ENCODE measurements at regions not wholly inside any gene's neighbourhood (a gene's known extent, or its start where the extent isn't known, plus 50 kb on each side); places are given as distances from the start of the nearest gene placed in this dataset.
"Not testable (repeated sequence)": the region's sequence is repeated elsewhere in the genome, so short reads cannot be mapped to it uniquely, and the experiment has no call there.

DNA sequence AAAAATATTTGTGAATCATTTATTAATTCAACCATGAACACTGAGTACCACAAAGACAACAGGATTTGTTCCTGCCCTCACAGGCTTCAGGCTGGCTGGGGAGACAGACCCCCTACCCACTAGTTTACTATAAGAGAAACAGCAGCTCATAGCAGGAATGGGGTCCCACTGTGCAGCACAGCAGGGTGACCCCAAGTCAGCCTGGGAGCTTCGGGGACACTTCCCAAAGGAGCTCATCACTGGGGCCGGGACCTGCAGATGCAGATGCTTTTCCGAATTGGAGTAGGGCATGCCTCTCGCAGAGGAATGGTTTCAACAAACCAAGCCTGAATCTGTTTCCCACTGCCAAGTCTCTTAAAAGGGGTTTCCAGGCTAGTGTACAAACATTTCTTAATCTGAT is 176.2 kb upstream of the PWP1 start:
- DNase-seq: no peak

DNA sequence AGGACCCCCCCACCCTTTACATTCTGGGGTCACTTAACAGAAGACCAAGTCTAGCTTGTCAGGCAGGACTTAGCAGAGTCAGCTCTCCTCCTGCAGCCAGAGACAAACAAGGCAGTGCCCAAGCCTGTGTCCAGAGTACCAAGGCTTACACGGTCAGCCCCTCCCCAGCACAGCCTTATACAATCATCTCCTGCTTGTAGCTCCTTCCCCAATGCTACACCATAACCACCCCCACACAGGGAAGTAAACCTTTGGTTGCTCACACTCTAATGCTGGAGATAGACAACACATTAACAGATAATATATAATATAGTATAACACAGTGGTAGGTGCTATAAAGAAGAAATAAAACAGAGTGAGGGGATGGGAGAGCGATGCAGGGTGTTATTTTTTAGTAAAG is 175.4 kb upstream of the PWP1 start:
- no peak for DNase-seq

DNA sequence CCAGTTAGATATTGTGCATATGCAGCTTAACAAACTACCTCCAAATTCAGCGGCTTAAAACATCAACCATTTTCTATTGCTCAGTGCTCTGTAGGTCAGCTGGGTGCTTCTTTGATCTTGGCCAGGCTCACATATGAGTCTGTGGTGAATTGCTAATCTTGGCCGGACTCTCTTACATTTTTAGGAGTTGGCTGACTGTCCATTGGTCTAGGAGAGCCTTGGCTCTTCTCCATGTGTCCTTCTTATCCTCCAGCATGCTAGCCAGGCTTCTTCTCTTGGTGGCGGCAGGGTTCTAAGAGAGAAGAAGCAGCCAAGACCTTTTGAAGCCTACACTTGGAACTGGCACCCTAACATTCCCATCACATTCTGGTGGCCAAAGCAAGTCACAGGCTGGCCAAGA is 174.3 kb upstream of the PWP1 start:
- peak; percentile 14 for DNase-seq

DNA sequence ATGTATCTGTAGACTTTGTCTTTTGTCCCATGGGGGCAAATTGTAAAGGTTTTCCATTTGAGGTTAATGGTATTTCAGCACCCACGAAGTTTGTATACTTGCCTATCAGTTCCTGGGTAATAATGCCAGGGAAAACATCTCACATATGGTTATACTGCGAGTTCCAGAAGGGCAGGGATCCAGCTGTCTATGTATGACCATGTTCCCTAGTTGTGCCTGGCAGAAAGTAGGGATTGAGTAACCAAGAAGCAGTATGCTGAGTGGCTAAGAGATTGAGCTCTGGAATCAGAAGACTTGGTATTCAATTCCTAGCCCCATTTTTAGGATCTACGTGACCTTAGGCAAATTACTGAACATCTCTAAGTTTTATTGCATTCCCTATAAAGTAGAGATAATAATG is 173.2 kb upstream of the PWP1 start:
- DNase-seq: peak; percentile 9

DNA sequence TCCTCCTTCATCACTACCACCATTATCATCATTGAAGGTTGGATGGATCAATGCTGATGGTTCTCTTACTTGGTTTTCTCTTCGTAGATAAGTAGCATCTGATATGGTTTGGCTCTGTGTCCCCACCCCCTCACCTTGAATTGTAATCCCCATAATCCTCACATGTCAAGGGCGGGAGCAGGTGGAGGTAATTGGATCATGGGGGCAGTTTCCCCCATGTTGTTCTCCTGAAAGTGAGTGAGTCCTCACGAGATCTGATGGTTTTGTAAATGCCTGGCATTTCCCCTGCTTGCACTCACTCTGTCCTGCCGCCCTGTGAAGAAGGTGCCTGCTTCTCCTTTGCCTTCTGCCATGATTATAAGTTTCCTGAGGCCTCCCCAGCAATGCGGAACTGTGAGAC is 172.4 kb upstream of the PWP1 start:
- no peak for DNase-seq

DNA sequence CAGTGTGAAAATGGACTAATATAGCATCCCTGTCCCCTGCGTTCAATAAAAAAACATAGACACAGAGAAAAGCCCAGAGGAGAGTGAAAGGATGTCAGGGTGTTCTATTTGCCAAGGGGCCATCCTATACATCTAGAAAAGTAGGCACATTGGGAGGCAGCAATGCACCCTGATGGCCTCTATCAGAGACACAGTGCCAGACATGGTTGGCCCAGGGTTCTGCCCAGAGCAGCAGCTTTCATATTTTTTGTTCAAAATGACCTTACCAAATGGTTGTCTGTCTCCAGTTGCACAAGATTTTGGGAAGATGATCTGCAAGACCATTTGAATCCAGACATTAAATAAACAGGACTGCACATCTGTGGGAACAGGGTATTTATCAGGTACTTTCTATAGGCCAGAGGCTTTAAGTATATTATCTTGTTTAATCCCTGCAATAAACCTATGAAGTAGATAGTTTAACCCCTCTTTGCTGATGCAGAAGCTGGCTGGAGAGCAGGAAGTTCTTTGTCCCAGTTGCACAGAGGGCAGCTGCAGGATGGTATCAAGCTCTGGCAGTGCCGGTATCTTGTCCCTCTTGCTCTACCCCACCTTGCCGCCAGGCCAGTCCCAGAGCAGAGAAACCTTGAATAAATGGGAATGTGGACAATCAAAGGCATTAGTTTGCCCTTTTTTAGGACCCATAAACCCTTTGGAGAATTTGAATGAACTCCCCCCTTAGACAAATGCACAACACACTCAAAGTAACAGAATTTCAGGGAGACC is 171.8 kb upstream of the PWP1 start:
- no peak for DNase-seq

DNA sequence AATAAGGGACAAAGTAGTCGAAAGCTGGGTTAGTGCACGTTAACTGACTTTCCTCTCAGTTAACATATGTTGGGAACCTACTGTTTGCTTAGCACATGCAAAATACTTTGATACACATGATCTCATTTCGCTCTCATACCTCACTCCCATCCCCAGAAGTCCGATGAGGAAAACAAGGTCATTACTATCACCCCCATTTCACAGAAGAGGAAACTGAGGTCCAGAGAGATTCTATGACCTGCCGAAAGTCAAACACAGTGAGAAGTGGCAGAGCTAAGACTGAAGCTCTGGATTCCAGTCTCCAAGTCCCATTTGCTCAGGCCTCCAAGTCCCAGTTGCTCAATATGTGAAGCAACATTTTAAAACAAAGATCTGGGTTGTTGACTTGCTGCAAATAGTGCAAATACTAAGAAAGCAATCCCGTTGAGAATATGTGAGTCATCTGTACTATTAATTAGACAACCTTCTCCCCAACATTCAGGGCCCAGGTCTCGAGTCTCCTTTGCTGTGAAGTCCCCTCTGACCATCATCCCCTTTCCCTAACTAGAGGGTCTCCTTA is 170.6 kb upstream of the PWP1 start:
- DNase-seq: peak; percentile 71

DNA sequence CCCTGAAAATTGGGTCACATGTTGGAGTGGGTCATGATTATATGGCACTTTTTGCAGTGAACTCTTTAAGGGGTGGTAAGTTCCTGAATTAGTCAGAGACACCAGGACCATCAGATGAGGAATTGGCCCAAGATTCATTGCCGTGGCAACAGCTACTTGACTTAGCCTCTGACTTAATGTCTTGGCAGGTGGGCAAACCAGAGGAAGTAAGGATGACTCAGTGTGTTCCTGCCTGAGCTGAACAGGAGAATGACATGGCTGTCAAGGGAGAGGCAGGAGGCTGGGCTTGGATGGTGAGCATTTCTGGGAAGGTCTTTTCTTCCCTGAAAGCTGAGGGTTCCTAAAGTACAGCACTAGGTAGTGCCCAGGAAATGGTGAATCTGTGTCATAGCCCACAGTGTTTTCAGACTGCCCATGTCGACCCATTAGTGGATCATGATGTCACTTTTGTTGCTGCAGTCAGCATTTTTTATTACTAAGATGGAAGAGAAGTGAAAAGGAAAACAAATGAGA is 170.1 kb upstream of the PWP1 start:
- peak; percentile 95 for DNase-seq

DNA sequence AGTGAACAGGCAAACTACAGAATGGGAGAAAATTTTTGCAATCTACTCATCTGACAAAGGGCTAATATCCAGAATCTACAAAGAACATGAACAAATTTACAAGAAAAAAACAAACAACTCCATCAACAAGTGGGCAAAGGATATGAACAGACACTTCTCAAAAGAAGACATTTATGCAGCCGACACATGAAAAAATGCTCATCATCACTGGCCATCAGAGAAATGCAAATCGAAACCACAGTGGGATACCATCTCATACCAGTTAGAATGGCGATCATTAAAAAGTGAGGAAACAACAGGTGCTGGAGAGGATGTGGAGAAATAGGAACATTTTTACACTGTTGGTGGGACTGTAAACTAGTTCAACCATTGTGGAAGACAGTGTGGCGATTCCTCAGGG is 167.8 kb upstream of the PWP1 start:
- not testable (repeated sequence) for DNase-seq

DNA sequence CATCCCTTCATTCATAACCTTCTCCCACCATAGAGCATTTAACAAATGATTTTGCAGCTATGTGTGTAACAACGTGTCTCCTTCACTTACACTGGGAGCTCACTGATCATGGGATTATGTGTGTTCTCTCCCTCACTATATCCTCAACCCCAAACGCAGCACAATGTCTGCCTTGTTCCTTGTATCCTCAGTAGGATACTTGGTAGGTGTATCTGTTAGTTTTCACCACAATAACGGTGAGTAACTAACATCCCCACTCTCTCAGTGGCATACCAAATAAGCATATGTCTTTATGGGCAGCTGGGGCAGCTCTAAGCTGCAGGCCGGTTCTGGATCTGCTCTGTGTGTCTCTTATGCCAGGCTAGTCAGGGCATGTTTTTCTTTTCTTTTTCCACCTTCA is 166.7 kb upstream of the PWP1 start:
- no peak for DNase-seq

DNA sequence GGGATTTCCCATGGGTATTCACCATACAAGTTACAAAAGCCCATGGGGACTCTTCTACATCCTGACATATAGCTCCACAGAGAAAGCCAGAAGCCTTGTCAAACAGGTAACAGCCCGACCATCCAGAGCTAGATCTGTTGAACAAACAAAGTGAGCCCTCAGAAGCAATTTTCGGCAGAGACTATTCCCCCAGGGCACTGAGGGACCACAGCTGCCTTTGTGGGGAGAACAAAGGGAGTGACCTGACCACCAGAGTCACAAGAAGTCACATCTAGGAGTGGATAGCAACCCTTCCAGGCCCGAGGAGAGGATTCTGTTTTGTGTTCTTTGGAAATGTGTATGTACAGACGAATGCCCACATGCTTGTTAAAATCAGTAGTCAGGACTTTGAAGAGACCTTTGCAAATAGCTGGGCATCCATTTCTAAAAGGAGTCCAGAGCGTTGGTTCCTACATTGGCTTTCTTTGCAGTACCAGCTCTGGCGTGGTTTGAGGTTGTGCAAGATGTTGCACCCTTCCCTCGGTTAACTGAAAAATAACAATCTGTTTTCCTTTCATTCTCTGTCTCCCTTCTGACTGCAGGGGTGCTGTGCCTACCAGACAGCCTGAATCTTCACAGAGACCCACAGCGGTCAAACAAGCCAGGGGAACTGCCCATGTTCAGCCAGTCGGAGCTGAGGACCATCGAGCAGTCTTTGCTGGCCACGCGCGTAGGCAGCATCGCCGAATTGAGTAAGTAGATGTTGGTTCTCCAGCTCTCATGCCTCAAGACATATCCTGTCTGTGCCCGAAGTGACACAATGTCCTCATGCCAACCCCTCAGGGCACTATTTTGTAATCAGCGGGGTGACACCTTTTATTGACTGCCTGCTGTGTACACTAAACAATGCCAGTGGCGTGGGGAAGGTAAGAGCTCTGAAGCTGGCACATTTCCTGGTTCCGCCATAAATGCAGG is 165.4 kb upstream of the PWP1 start:
- no peak for DNase-seq

DNA sequence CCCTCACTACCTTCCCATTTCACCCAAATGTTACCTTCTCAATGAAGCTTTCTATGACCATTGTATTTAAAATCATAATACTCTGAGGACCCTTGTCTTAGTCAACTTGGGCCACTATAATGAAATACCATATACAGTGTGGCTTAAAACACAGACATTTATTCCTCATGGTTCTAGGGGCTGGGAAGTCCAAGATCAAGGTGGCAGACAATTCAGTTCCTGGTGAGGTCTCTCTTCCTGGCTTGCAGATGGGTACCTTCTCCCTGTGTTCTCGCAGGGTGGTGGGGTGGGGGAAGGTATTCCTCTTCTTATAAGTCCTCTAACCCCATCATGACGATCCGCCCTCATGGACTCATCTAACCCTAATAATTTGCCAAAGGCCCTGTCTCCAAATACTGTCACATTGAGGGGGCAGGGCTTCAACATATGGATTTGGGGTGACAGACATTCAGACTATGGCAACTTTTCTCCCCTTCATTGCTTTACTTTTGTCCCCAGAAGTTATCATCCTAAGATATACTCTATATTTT is 163.7 kb upstream of the PWP1 start:
- DNase-seq: no peak

DNA sequence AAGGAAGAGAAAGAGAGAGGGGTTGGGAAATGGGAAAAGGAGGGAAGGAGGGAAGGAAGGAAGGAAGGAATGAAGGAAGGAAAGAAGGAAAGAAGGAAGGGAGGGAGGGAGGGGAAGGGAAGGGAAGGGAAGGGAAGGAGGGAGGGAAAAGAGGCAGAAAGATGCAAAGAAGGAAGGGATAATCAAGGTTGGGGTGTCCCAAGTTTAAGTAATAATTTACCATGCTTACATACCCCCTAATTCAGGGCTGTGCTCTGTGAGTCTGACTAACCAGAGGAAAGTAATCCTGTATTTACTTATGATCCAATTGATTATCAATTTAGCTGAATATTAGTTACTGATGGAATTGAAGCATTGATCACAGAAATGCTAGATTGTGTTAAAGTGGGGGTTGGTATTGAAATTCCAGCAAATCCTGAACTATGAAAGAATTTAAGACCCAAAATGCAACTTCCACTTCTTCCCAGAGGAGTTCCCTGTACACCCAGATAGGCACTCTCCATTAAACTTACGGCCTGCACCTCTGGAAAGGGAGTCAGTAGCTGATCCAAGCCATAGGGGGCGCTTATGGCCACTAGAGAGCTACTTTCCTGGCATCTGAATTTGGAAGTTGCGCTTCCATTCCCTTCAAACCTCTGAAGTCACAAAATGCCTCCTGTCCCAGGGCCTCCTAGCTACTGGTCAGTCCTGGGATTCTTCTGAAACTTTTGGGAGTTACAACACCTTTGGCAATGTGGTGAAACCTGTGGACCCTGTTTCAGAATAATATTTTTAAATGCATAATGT is 162.7 kb upstream of the PWP1 start:
- DNase-seq: no peak

DNA sequence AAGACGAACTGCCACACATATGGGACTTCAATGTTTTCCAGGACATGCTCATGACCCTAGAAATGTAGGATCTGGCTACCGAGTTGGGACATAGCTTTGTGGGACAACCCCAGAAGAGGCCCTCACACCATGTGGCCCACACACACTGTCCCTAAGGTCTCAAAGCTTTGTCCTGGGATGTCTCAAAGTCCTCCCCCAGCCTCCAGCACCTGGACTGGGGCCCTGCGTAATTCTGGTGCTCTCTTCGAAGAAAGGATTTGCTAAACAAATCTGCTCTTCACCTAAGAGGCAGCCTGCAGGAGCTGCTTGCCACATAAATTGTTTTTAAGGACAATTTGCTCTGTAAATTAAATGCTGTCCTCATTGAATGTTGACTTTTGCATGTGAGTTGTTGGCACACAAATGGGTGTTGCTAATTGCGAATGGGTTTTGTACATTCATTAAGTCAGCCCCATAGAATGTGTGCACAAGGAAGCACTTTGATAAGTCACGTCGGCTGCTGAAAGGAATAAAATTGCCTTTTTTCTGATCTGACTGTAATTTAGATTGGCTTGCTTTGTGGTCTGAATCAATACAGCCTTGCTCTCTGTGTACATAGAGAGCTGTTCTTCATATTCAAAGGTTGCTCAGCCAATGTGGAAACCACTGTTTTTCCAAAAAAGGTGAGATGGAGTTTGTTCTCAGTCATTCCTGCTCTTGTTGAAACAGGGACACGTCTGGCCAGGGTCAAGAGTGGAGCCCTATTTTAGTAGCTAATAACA is 161.6 kb upstream of the PWP1 start:
- DNase-seq: no peak

DNA sequence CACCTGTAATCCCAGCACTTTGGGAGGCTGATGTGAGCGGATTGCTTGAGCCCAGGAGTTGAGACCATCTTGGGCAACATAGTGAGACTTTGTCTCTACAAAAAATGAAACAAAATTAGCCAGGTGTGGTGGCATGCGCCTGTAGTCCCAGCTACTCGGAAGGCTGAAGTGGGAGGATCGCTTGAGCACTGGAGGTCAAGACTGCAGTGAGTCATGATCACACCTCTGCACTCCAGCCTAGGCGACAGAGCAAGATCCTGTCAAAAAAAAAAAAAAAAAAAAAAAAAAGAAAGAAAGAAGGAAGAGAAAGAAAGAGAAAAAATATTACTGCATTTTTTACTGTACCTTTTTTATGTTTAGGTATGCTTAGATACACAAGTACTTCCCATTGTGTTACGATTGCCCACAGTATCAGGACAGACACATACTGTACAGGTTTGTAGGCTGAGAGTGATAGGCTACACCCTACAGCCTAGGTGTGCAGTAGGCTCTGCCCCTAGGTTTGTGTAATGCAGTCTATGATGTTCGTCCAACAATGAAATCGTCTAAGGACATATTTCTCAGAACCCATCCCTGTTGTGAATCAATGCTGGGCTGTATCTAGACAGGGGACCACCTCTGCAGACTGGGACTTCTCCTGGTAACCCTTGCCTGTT is 160.4 kb upstream of the PWP1 start:
- no peak for DNase-seq

DNA sequence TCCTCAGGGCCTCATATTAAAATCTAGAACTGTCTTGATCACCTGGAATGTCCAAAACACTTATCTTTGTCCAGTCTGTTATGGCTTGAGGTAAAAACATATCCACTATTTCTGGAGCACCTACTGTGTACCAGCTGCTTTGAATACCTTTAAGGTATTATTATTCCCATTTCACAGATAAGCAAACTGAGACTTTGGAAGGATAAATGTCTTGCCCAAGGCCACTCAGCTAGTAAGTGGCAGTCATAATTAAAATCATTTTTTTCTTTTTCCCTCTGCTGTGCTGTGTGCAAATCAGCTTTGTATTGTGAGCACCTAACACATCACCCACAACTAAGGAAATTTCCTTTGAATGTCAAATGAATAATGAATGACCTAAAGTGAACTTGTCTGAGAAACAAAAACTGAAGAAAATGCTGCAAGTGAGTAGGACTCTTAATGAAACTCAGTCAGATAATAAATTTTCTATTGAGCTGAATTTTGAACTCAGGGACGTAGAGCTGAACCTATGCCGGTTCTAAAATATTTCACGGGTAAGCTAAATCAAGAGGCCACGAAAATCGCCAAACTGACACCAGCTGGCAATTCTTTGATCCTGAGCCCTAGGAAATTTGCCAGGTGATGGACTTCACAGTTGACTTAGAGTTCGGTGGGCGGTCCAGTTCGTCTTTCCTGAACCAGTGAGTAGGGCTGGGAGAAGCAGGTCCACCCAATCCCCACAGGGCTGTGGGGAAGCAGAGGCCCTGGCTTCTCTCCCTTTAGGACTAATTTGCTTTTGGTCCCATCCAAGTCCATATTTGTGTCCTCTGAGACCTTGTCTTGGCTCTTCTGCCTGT is 159.7 kb upstream of the PWP1 start:
- no peak for DNase-seq

DNA sequence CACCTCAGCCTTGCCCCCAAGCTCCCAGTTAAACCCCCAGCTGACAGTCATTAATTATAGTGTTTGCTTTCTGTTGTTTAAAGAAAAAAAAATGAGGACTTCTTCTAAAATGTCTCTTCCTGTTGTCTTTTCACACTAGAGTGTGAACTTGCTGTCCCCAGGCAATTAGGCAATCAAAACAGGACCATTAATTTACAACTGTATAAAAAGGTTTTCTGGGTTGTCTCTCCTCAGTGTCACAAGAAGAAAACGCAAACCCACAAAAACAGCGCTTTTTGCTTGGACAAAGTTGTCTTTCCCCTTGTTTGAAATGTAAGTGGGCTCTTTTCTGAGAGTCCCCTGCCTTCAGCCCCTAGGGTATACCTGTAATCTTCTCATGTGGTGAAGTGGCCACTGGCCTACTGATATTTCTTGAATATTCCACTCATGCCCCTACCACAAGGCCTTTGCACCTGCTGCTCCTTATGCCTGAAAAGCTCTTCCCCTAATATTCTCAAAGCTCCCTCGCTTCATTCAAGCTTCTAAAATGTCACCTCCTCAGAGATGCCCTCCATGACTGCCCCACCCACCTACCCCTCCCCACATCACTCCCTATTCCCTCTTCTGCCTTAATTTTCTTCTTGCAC is 158.9 kb upstream of the PWP1 start:
- DNase-seq: no peak

DNA sequence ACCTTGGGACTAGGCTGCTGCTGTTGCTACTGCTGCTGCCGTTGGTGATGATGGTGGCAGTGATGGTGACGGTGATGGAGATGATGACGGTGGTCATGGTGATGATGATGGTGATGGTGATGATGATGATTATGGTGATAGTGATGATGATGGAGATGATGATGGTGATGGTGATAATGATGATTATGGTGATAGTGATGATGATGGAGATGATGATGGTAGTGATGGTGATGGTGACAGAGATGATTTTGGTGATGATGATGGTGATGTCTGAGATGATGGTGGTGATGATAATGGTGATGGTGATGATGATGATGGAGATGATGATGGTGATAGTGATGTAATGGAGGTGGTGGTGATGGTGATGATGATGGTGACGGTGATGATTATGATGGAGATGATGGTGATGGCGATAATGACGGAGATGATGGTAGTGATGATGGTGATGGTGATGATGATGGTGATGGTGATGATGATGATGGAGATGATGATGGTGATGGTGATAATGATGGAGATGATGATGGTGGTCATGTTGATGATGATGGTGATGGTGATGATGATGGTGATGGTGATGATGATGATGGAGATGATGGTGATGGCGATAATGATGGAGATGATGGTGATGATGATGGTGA is 156.8 kb upstream of the PWP1 start:
- no peak for DNase-seq

DNA sequence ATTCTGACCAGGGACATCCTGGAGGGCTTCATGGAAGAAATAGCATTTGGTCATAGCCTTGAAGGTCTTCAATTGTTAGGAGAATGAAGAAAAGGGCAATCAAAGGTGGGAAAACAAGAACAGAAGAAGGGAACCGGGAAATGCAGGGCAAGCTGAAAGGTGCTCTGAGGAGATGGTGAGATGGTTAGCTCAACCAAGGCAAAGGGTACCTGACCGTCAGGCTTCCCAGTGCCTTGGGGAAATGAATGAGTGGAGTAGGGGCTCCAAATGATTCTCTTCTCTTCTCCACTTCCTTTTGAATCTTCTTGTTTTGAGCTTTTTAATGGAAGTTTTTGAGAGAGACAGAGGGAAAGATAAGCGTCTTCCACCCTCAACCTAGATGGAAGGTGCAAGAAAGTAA is 155.6 kb upstream of the PWP1 start:
- DNase-seq: no peak

All from fibroblast of skin of abdomen (primary cell).